ENCODE measurements at regions not wholly inside any gene's neighbourhood (a gene's known extent, or its start where the extent isn't known, plus 50 kb on each side); places are given as distances from the start of the nearest gene placed in this dataset.

- TF ChIP-seq CTCF (conservative IDR thresholded peaks at IDR 0.05 in 1 of 2, IDR thresholded peaks at IDR 0.05 in 1 of 2; ENCODE audit: low read depth in 1 of 2, low read length in 2 of 2) = no peak
- no peak for TF ChIP-seq EZH2 (IDR thresholded peaks at IDR 0.05; ENCODE audit: low read length, missing control alignments)
These were observed 120.9 kb upstream of the COL3A1 start for GRCh38 chr2:188853307-188853706.
